HEK293T (cell line): ENCODE measurements at regions not wholly inside any gene's neighbourhood (a gene's known extent, or its start where the extent isn't known, plus 50 kb on each side); places are given as distances from the start of the nearest gene placed in this dataset.

ENCODE experiments used
- CTBP1 ChIP-seq: fragments of 450-650 bp; IDR thresholded peaks from 2 replicates; pipeline ENCODE4 v1.6.1; 2016; ENCODE audit warnings: borderline replicate concordance
- ELF4 ChIP-seq: fragments of 450-650 bp; IDR thresholded peaks from 2 replicates; pipeline ENCODE4 v1.6.1; 2017; ENCODE audit warnings: antibody characterized with exemption
- FOXA1 ChIP-seq: fragments of 450-650 bp; IDR thresholded peaks from 2 replicates; pipeline ENCODE4 v1.6.1; 2016; ENCODE audit warnings: mild to moderate bottlenecking
- FOXK2 ChIP-seq: fragments of 450-650 bp; IDR thresholded peaks from 2 replicates; pipeline ENCODE4 v1.6.1; 2016; ENCODE audit warnings: mild to moderate bottlenecking
- LEF1 ChIP-seq: fragments of 450-650 bp; IDR thresholded peaks from 2 replicates; pipeline ENCODE4 v1.6.1; 2017; ENCODE audit warnings: mild to moderate bottlenecking, borderline replicate concordance
- NFRKB ChIP-seq: fragments of 450-650 bp; IDR thresholded peaks from 2 replicates; pipeline ENCODE4 v1.6.1; 2016; ENCODE audit warnings: mild to moderate bottlenecking, moderate library complexity
- SP1 ChIP-seq: fragments of 450-650 bp; IDR thresholded peaks from 2 replicates; pipeline ENCODE4 v1.6.1; 2017
- SUZ12 ChIP-seq: fragments of 450-650 bp; IDR thresholded peaks from 2 replicates; pipeline ENCODE4 v1.6.1; 2016; ENCODE audit warnings: mild to moderate bottlenecking
- ZNF384 ChIP-seq: fragments of 450-650 bp; IDR thresholded peaks from 2 replicates; pipeline ENCODE4 v1.6.1; 2016

DNA sequence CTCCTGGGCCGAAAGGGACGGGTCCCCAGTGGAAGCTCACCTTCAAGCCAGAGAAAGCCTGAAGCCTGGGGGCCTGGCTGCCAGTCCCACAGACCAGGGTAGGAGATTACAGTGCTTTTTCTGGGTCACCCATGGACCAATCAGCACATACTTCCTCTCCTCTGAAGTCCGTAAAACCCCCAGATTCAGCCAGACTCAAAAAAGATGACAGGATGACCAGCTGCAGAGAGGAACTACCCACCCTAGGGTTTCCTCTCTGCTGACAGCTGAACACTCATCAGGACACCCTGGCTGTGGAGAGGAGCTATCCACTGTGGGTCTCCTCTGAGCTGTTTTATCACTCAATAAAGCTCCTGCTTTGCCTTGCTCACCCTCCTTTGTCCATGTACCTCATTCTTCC is 78.0 kb downstream of the SAMD9 start:
- TF ChIP-seq SP1 (no peak), ELF4 (no peak), SUZ12 (no peak), FOXK2 (no peak), ZNF384 (no peak), FOXA1 (no peak), CTBP1 (no peak), NFRKB (no peak), LEF1 (no peak)
